GM12878 (cell line): ENCODE measurements at regions not wholly inside any gene's neighbourhood (a gene's known extent, or its start where the extent isn't known, plus 50 kb on each side); places are given as distances from the start of the nearest gene placed in this dataset.

ENCODE experiments used
- CTCF ChIP-seq, 3 experiments: IDR thresholded peaks in 2 of 3; conservative IDR thresholded peaks in 1 of 3; 2 replicates each; pipeline ENCODE4 v1.5.1; 2011; ENCODE audit warnings: low read depth in 3 of 3, low read length in 3 of 3, mild to moderate bottlenecking in 3 of 3, control low read depth in 2 of 3, moderate library complexity in 2 of 3, inconsistent platforms in 1 of 3, mixed read lengths in 1 of 3; ENCODE audit not compliant: control insufficient read depth in 2 of 3, insufficient read depth in 1 of 3; ENCODE audit errors: extremely low read depth in 1 of 3
- ESRRA ChIP-seq: IDR thresholded peaks from 2 replicates; pipeline ENCODE4 v1.6.1; 2012; ENCODE audit warnings: mild to moderate bottlenecking, low read length, improper control_type of control experiment
- FOXM1 ChIP-seq: IDR thresholded peaks from 2 replicates; pipeline ENCODE4 v1.6.1; 2012; ENCODE audit warnings: low read depth, mild to moderate bottlenecking, inconsistent platforms, low read length, moderate library complexity
- GABPA ChIP-seq: IDR thresholded peaks from 2 replicates; pipeline ENCODE4 v1.6.1; 2014; ENCODE audit warnings: antibody characterized with exemption, low read depth, mild to moderate bottlenecking, inconsistent platforms
- HDGF ChIP-seq: fragments of 450-650 bp; IDR thresholded peaks from 2 replicates; pipeline ENCODE4 v1.6.1; 2016; ENCODE audit warnings: antibody characterized with exemption
- NFIC ChIP-seq: IDR thresholded peaks from 2 replicates; pipeline ENCODE4 v1.6.1; 2012; ENCODE audit warnings: low read depth, mild to moderate bottlenecking, inconsistent platforms, low read length, moderate library complexity
- TAF1 ChIP-seq: IDR thresholded peaks from 2 replicates; pipeline ENCODE4 v1.6.1; 2011; ENCODE audit warnings: mild to moderate bottlenecking, low read depth, low read length, borderline replicate concordance
- YY1 ChIP-seq: IDR thresholded peaks from 2 replicates; pipeline ENCODE4 v1.6.1; 2011; ENCODE audit warnings: low read depth, mild to moderate bottlenecking, low read length

GRCh38 chr15:95698951-95699350, 631.5 kb upstream of the NR2F2 start:
- TF ChIP-seq FOXM1, result no peak
- TF ChIP-seq GABPA, result no peak
- no peak for TF ChIP-seq ESRRA
- no peak for TF ChIP-seq HDGF
- no peak for TF ChIP-seq CTCF (IDR thresholded peaks at IDR 0.05 in 2 of 3, conservative IDR thresholded peaks at IDR 0.05 in 1 of 3; ENCODE audit: control insufficient read depth in 2 of 3, extremely low read depth in 1 of 3, insufficient read depth in 1 of 3, low read depth in 3 of 3, low read length in 3 of 3)
- no peak for TF ChIP-seq TAF1
- no peak for TF ChIP-seq NFIC
- TF ChIP-seq YY1, result no peak
